ENCODE measurements at regions not wholly inside any gene's neighbourhood (a gene's known extent, or its start where the extent isn't known, plus 50 kb on each side); places are given as distances from the start of the nearest gene placed in this dataset.

DNA sequence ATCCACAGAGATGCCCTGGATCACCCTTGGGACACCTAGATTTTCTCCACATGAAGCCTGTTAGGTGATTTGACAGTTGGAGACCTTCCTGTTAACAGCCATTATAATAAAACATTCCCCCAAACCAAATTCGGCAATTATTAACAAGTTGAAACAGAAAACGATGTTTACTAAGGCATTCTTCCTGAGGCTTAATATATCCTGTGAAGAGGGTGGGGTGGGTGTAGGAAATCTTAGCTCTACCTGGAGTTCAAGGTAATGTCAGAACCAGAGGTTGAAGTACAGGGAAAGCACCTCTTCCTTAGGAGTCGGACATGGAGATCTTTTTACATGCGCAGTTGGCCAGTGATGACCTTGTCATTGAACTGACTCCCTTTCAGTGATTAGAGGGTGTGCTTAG is 143.0 kb downstream of the FGF9 start:
- H3K4me1 Mint-ChIP-seq: peaks cover 4% of the 10 kb centered on the region
- Histone ChIP-seq H3K4me3 (ENCODE audit: low read length) (no peak overlapping the region), H3K4me1 (ENCODE audit: control insufficient read depth, insufficient read depth, low read length) (no peaks in the 10 kb centered on the region), H3K9ac (ENCODE audit: extremely low read depth, low read length, poor library complexity, severe bottlenecking) (no peak overlapping the region), H3K27ac (ENCODE audit: low read depth, low read length) (no peak overlapping the region), H3K36me3 (ENCODE audit: control insufficient read depth, insufficient read depth, low read length) (no peaks in the 10 kb centered on the region), H3K9me3 (ENCODE audit: control insufficient read depth, low read length) (no peaks in the 10 kb centered on the region), H3K27me3 (ENCODE audit: control insufficient read depth, insufficient read depth, low read length, poor library complexity, severe bottlenecking) (no peaks in the 10 kb centered on the region)
- H3K9me3 Mint-ChIP-seq: peaks cover 21% of the 10 kb centered on the region
- H3K27ac Mint-ChIP-seq: no peak overlapping the region
- TF ChIP-seq, protein P1, sequence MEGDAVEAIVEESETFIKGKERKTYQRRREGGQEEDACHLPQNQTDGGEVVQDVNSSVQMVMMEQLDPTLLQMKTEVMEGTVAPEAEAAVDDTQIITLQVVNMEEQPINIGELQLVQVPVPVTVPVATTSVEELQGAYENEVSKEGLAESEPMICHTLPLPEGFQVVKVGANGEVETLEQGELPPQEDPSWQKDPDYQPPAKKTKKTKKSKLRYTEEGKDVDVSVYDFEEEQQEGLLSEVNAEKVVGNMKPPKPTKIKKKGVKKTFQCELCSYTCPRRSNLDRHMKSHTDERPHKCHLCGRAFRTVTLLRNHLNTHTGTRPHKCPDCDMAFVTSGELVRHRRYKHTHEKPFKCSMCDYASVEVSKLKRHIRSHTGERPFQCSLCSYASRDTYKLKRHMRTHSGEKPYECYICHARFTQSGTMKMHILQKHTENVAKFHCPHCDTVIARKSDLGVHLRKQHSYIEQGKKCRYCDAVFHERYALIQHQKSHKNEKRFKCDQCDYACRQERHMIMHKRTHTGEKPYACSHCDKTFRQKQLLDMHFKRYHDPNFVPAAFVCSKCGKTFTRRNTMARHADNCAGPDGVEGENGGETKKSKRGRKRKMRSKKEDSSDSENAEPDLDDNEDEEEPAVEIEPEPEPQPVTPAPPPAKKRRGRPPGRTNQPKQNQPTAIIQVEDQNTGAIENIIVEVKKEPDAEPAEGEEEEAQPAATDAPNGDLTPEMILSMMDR (conservative IDR thresholded peaks at IDR 0.05): no peak
- no peaks in the 10 kb centered on the region for H3K36me3 Mint-ChIP-seq (ENCODE audit: low read depth)
- 79 to 83% methylated on average over 2 to 4 of the region's 4 CpGs for WGBS, 2 experiments (ENCODE audit: insufficient coverage in 1 of 2, insufficient read length in 1 of 2)
- H3K4me3 Mint-ChIP-seq: no peak overlapping the region
- DNase-seq: no peak
- H3K27me3 Mint-ChIP-seq (ENCODE audit: insufficient read depth): no peaks in the 10 kb centered on the region

GRCh38 chr13:21814604-21815003 is 143.7 kb downstream of the FGF9 start:
- H3K36me3 ChIP-seq (ENCODE audit: control insufficient read depth, insufficient read depth, low read length): no peaks in the 10 kb centered on the region
- H3K4me3 ChIP-seq (ENCODE audit: low read length): no peak overlapping the region
- Mint-ChIP-seq H3K27ac (no peak overlapping the region), H3K9me3 (peaks cover 22% of the 10 kb centered on the region), H3K4me1 (peaks cover 4% of the 10 kb centered on the region), H3K27me3 (ENCODE audit: insufficient read depth) (no peaks in the 10 kb centered on the region), H3K4me3 (no peak overlapping the region), H3K36me3 (ENCODE audit: low read depth) (no peaks in the 10 kb centered on the region)
- no peak overlapping the region for H3K9ac ChIP-seq (ENCODE audit: extremely low read depth, low read length, poor library complexity, severe bottlenecking)
- no peak overlapping the region for H3K27ac ChIP-seq (ENCODE audit: low read depth, low read length)
- no peaks in the 10 kb centered on the region for H3K4me1 ChIP-seq (ENCODE audit: control insufficient read depth, insufficient read depth, low read length)
- no peak for DNase-seq
- TF ChIP-seq, protein P1 (conservative IDR thresholded peaks at IDR 0.05): no peak
- no peaks in the 10 kb centered on the region for H3K27me3 ChIP-seq (ENCODE audit: control insufficient read depth, insufficient read depth, low read length, poor library complexity, severe bottlenecking)
- 91 to 92% methylated on average over 3 to 7 of the region's 7 CpGs for WGBS, 2 experiments (ENCODE audit: insufficient coverage in 1 of 2, insufficient read length in 1 of 2)
- no peaks in the 10 kb centered on the region for H3K9me3 ChIP-seq (ENCODE audit: control insufficient read depth, low read length)

DNA sequence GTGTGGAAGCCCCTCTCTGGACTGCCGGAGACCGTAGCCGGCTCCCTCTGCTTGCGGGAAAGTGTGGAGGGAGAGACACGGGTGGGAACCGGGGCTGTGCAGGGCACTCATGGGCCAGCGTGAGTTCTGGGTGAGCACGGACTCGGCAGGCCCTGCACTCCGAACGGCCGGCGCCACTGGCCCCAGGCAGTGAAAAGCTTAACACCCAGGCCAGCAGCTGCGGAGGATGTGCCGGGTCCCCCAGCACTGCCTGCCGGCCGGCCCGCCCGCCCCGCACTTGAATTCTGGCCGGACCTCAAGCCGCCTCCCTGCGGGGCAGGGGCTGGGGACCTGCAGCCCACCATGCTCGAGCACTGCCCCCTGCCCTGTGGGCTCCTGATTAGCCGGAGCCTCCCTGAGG is 147.0 kb downstream of the FGF9 start:
- no peaks in the 10 kb centered on the region for H3K36me3 ChIP-seq (ENCODE audit: control insufficient read depth, insufficient read depth, low read length)
- TF ChIP-seq, protein P1 (conservative IDR thresholded peaks at IDR 0.05): no peak
- no peak overlapping the region for H3K4me3 ChIP-seq (ENCODE audit: low read length)
- H3K36me3 Mint-ChIP-seq (ENCODE audit: low read depth): no peaks in the 10 kb centered on the region
- no peaks in the 10 kb centered on the region for H3K9me3 ChIP-seq (ENCODE audit: control insufficient read depth, low read length)
- WGBS, 2 experiments (ENCODE audit: insufficient coverage in 1 of 2, insufficient read length in 1 of 2): 96% methylated on average over 23 to 25 of the region's 25 CpGs
- H3K27me3 Mint-ChIP-seq (ENCODE audit: insufficient read depth): no peaks in the 10 kb centered on the region
- H3K4me3 Mint-ChIP-seq: no peak overlapping the region
- no peak for DNase-seq
- no peak overlapping the region for H3K27ac Mint-ChIP-seq
- peaks cover 4% of the 10 kb centered on the region for H3K4me1 Mint-ChIP-seq
- H3K4me1 ChIP-seq (ENCODE audit: control insufficient read depth, insufficient read depth, low read length): no peaks in the 10 kb centered on the region
- H3K27me3 ChIP-seq (ENCODE audit: control insufficient read depth, insufficient read depth, low read length, poor library complexity, severe bottlenecking): no peaks in the 10 kb centered on the region
- H3K27ac ChIP-seq (ENCODE audit: low read depth, low read length): no peak overlapping the region
- H3K9me3 Mint-ChIP-seq: peaks cover 22% of the 10 kb centered on the region
- no peak overlapping the region for H3K9ac ChIP-seq (ENCODE audit: extremely low read depth, low read length, poor library complexity, severe bottlenecking)
